Erythroblast (primary cell): ENCODE measurements at regions not wholly inside any gene's neighbourhood (a gene's known extent, or its start where the extent isn't known, plus 50 kb on each side); places are given as distances from the start of the nearest gene placed in this dataset.

ENCODE experiments used
- GATA1 ChIP-seq: IDR thresholded peaks from 2 replicates; pipeline ENCODE4 v1.6.1; 2011; ENCODE audit warnings: low read depth, mild to moderate bottlenecking, control low read depth, low read length, moderate library complexity
- POLR2A ChIP-seq: IDR thresholded peaks from 2 replicates; pipeline ENCODE4 v1.6.1; 2011; ENCODE audit warnings: mild to moderate bottlenecking, low read length

GRCh38 chr1:83770319-83770661 is 228.6 kb downstream of the TTLL7 start:
- no peak for TF ChIP-seq POLR2A
- no peak for TF ChIP-seq GATA1
